ENCODE measurements at regions not wholly inside any gene's neighbourhood (a gene's known extent, or its start where the extent isn't known, plus 50 kb on each side); places are given as distances from the start of the nearest gene placed in this dataset.

- no peak for TF ChIP-seq CTCF (IDR thresholded peaks at IDR 0.05)
- H3K27ac ChIP-seq: no peak overlapping the region
- intact Hi-C loops (cut with DNase I): no loop called here
Observed at GRCh38 chr11:44376423-44376822, 66.5 kb upstream of the ALX4 start.

GRCh38 chr11:44377121-44377520 lies 67.2 kb upstream of the ALX4 start:
- H3K36me3 ChIP-seq: no peaks in the 10 kb centered on the region
- H3K27me3 ChIP-seq: no peaks in the 10 kb centered on the region
- intact Hi-C loops (cut with DNase I): no loop called here
- no peak for TF ChIP-seq CTCF (IDR thresholded peaks at IDR 0.05)
- H3K4me3 ChIP-seq: no peak overlapping the region
- no peak overlapping the region for H3K27ac ChIP-seq
- H3K9me3 ChIP-seq: no peaks in the 10 kb centered on the region
- no peak for DNase-seq (ENCODE audit: low spot score in 2 of 2)
- no peaks in the 10 kb centered on the region for H3K4me1 ChIP-seq

More at GRCh38 chr11:44376423-44376822, 66.5 kb upstream of the ALX4 start:
- no peak overlapping the region for H3K4me3 ChIP-seq
- no peak for DNase-seq (ENCODE audit: low spot score in 2 of 2)
- no peaks in the 10 kb centered on the region for H3K27me3 ChIP-seq
- no peaks in the 10 kb centered on the region for H3K9me3 ChIP-seq
- H3K4me1 ChIP-seq: no peaks in the 10 kb centered on the region
- no peaks in the 10 kb centered on the region for H3K36me3 ChIP-seq

- H3K27me3 ChIP-seq: no peaks in the 10 kb centered on the region
- DNase-seq (ENCODE audit: low spot score in 2 of 2): no peak
- H3K4me1 ChIP-seq: no peaks in the 10 kb centered on the region
- no peak for TF ChIP-seq CTCF (IDR thresholded peaks at IDR 0.05)
- intact Hi-C loops (cut with DNase I): no loop called here
- H3K4me3 ChIP-seq: no peak overlapping the region
- H3K27ac ChIP-seq: no peak overlapping the region
- no peaks in the 10 kb centered on the region for H3K9me3 ChIP-seq
- H3K36me3 ChIP-seq: no peaks in the 10 kb centered on the region
Observed at GRCh38 chr11:44377914-44378321, 68.0 kb upstream of the ALX4 start.

- intact Hi-C loops (cut with DNase I): no loop called here
- Histone ChIP-seq H3K27ac (no peak overlapping the region), H3K36me3 (no peaks in the 10 kb centered on the region), H3K4me1 (no peaks in the 10 kb centered on the region), H3K4me3 (no peak overlapping the region), H3K27me3 (no peaks in the 10 kb centered on the region), H3K9me3 (no peaks in the 10 kb centered on the region)
- TF ChIP-seq CTCF (IDR thresholded peaks at IDR 0.05): no peak
- no peak for DNase-seq (ENCODE audit: low spot score in 2 of 2)
Observed at GRCh38 chr11:44379141-44380008, 69.4 kb upstream of the ALX4 start.

GRCh38 chr11:44380009-44380313 lies 70.0 kb upstream of the ALX4 start:
- no peaks in the 10 kb centered on the region for H3K27me3 ChIP-seq
- DNase-seq (ENCODE audit: low spot score in 2 of 2): no peak
- H3K4me1 ChIP-seq: no peaks in the 10 kb centered on the region
- TF ChIP-seq CTCF (IDR thresholded peaks at IDR 0.05): no peak
- no peaks in the 10 kb centered on the region for H3K36me3 ChIP-seq
- intact Hi-C loops (cut with DNase I): no loop called here
- H3K27ac ChIP-seq: no peak overlapping the region
- no peaks in the 10 kb centered on the region for H3K9me3 ChIP-seq
- no peak overlapping the region for H3K4me3 ChIP-seq

Measured in ascending aorta (tissue), 2 donors.